ENCODE measurements at regions not wholly inside any gene's neighbourhood (a gene's known extent, or its start where the extent isn't known, plus 50 kb on each side); places are given as distances from the start of the nearest gene placed in this dataset.

GRCh38 chr15:61798631-61799030 is 261.6 kb downstream of the VPS13C start:
- no peak for DNase-seq (ENCODE audit: low read depth)

GRCh38 chr15:61796056-61796455 is 264.2 kb downstream of the VPS13C start:
- peak; percentile 16 for DNase-seq (ENCODE audit: low read depth)

- peak; percentile 1 for DNase-seq (ENCODE audit: low read depth)
Observed at GRCh38 chr15:61794881-61795280, 265.4 kb downstream of the VPS13C start.

- DNase-seq (ENCODE audit: low read depth), result no peak
Observed at GRCh38 chr15:61794276-61794675, 266.0 kb downstream of the VPS13C start.

- DNase-seq (ENCODE audit: low read depth), result no peak
Observed at GRCh38 chr15:61784734-61785133, 275.5 kb downstream of the VPS13C start.

- no peak for DNase-seq (ENCODE audit: low read depth)
Observed at GRCh38 chr15:61780278-61780980, 279.8 kb downstream of the VPS13C start.

- DNase-seq (ENCODE audit: low read depth), result no peak
Observed at GRCh38 chr15:61777689-61778088, 282.6 kb downstream of the VPS13C start.

- DNase-seq (ENCODE audit: low read depth), result no peak
Observed at GRCh38 chr15:61769557-61769956, 290.7 kb downstream of the VPS13C start.

- no peak for DNase-seq (ENCODE audit: low read depth)
Observed at GRCh38 chr15:61768131-61768530, 292.1 kb downstream of the VPS13C start.

- DNase-seq (ENCODE audit: low read depth), result no peak
Observed at GRCh38 chr15:61764981-61765380, 295.3 kb downstream of the VPS13C start.

GRCh38 chr15:61764141-61764540 is 296.1 kb downstream of the VPS13C start:
- DNase-seq (ENCODE audit: low read depth), result no peak

GRCh38 chr15:61762676-61763075 is 297.6 kb downstream of the VPS13C start:
- DNase-seq (ENCODE audit: low read depth), result no peak

GRCh38 chr15:61759639-61760038 is 300.6 kb downstream of the VPS13C start:
- DNase-seq (ENCODE audit: low read depth), result no peak

- DNase-seq (ENCODE audit: low read depth), result no peak
Observed at GRCh38 chr15:61756071-61756820, 304.0 kb downstream of the VPS13C start.

- DNase-seq (ENCODE audit: low read depth), result no peak
Observed at GRCh38 chr15:61755467-61755866, 304.8 kb downstream of the VPS13C start.

GRCh38 chr15:61753018-61753710 is 307.1 kb downstream of the VPS13C start:
- no peak for DNase-seq (ENCODE audit: low read depth)

- no peak for DNase-seq (ENCODE audit: low read depth)
Observed at GRCh38 chr15:61752001-61752400, 308.2 kb downstream of the VPS13C start.

- DNase-seq (ENCODE audit: low read depth), result no peak
Observed at GRCh38 chr15:61750271-61751084, 309.8 kb downstream of the VPS13C start.

- DNase-seq (ENCODE audit: low read depth), result no peak
Observed at GRCh38 chr15:61749169-61749568, 311.1 kb downstream of the VPS13C start.

GRCh38 chr15:61748529-61748928 is 311.7 kb downstream of the VPS13C start:
- no peak for DNase-seq (ENCODE audit: low read depth)

- no peak for DNase-seq (ENCODE audit: low read depth)
Observed at GRCh38 chr15:61746589-61746988, 313.7 kb downstream of the VPS13C start.

GRCh38 chr15:61743345-61743909 is 316.8 kb downstream of the VPS13C start:
- no peak for DNase-seq (ENCODE audit: low read depth)

Data from amniotic epithelial cell (primary cell).